Pancreas (tissue), 10 donors: ENCODE measurements at regions not wholly inside any gene's neighbourhood (a gene's known extent, or its start where the extent isn't known, plus 50 kb on each side); places are given as distances from the start of the nearest gene placed in this dataset.

Experiments used
- ATAC-seq, 4 donors: fragments of 200-7000 bp; cut with Tn5 transposase; one replicate each; pipeline versions ENCODE4 v1.8.0 to v1.9.1; 2020; ENCODE audit warnings: mild to moderate bottlenecking in 4 of 4, moderate library complexity in 4 of 4
- DNase-seq, 6 donors: peaks; one replicate each; pipeline ENCODE4 v3.0.0-alpha.2; 2020
- FAIRE-seq: peaks from 2 replicates; lab custom pipeline; 2012; peaks lifted over from hg19 to GRCh38; lab: Jason Lieb, UNC
- H3K27ac ChIP-seq, 4 donors: fragments of 200-600 bp; sonication (generic); 1 replicate in 3 of 4; 2 replicates in 1 of 4; pipeline versions ENCODE4 v1.5.0 to v1.8.0; 2020
- H3K27me3 ChIP-seq, 4 donors: fragments of 200-600 bp; one replicate each; pipeline ENCODE4 v1.8.0; 2021
- H3K36me3 ChIP-seq, 3 donors: fragments of 200-600 bp; sonication (generic) in 1 of 3; one replicate each; pipeline versions ENCODE4 v1.5.0 to v1.8.0; 2020 to 2021
- H3K4me1 ChIP-seq, 3 donors: fragments of 200-600 bp; one replicate each; pipeline ENCODE4 v1.8.0; 2021
- H3K4me3 ChIP-seq, 4 donors: fragments of 200-600 bp; sonication (generic) in 2 of 4; one replicate each; pipeline versions ENCODE4 v1.5.0 to v1.8.0; 2020 to 2021
- H3K9me3 ChIP-seq, 4 donors: fragments of 200-600 bp; one replicate each; pipeline ENCODE4 v1.8.0; 2021
- CTCF ChIP-seq, 4 donors: fragments of 200-600 bp; sonication (generic) in 3 of 4; IDR thresholded peaks; one replicate each; pipeline versions ENCODE4 v1.5.0 to v1.8.0; 2021; ENCODE audit warnings: antibody characterized with exemption in 4 of 4
- WGBS, 2 donors: extraction: QIAGEN DNeasy Blood & Tissue Kit; methylation state at CpG; one replicate each; pipeline ENCODE4 v1.1.7; 2013; 5-methylcytosine and 5-hydroxymethylcytosine counted together
- intact Hi-C, 3 donors: fragments of 100-400 bp; cut with DNase I; formaldehyde crosslinking; loops; one replicate each; pipeline versions ENCODE4 v1.11.1 to v1.14.2; 2022
- donor health status: healthy with polysubstance abuse.
- donor health status: DM: no; HTN: no; CAD: no; lungs with moderate emphysema.
- donor health status: DM: no; HTN: no; CAD: no.
- donor health status: control.
- donor health status: control.
- donor health status: Bipolar disorder and iron deficiency.
- donor health status: DM: yes; HTN: yes; CAD: no.
- donor health status: DM: no; HTN: no; CAD: no.
- donor health status: DM: no; HTN: no; CAD: no.
- donor health status: DM: yes; HTN: yes; CAD: no.

GRCh38 chr16:51430716-51431369 is 279.8 kb upstream of the SALL1 start:
- WGBS, 2 donors: 48 to 55% methylated on average over 3 of the region's 3 CpGs
- ATAC-seq: no peak
- H3K27me3 ChIP-seq: no peaks in the 10 kb centered on the region
- DNase-seq: no peak
- no peak overlapping the region for H3K27ac ChIP-seq
- H3K4me3 ChIP-seq: no peak overlapping the region
- intact Hi-C loops: no loop called here
- no peak for TF ChIP-seq CTCF (IDR thresholded peaks at IDR 0.05)
- H3K36me3 ChIP-seq: no peaks in the 10 kb centered on the region
- H3K9me3 ChIP-seq: no peaks in the 10 kb centered on the region
- no peaks in the 10 kb centered on the region for H3K4me1 ChIP-seq
- no peak for FAIRE-seq

- DNase-seq (no peak), FAIRE-seq (no peak), ATAC-seq (no peak)
- intact Hi-C loops: no loop called here
- Histone ChIP-seq H3K4me3 (no peak overlapping the region), H3K27ac (no peak overlapping the region), H3K9me3 (no peaks in the 10 kb centered on the region), H3K27me3 (no peaks in the 10 kb centered on the region), H3K4me1 (no peaks in the 10 kb centered on the region), H3K36me3 (no peaks in the 10 kb centered on the region)
- no peak for TF ChIP-seq CTCF (IDR thresholded peaks at IDR 0.05)
- WGBS, 2 donors: 73 to 77% methylated on average over 2 of the region's 2 CpGs
Observed at GRCh38 chr16:51429041-51429440, 278.0 kb upstream of the SALL1 start.

GRCh38 chr16:51427085-51427484 is 276.0 kb upstream of the SALL1 start:
- FAIRE-seq (no peak), ATAC-seq (no peak), DNase-seq (no peak)
- Histone ChIP-seq H3K4me3 (no peak overlapping the region), H3K27me3 (no peaks in the 10 kb centered on the region), H3K4me1 (no peaks in the 10 kb centered on the region), H3K27ac (no peak overlapping the region), H3K36me3 (no peaks in the 10 kb centered on the region), H3K9me3 (no peaks in the 10 kb centered on the region)
- no peak for TF ChIP-seq CTCF (IDR thresholded peaks at IDR 0.05)
- 44 to 47% methylated on average over 1 of the region's 1 CpG for WGBS, 2 donors
- intact Hi-C loops: no loop called here

- FAIRE-seq: no peak
- 58 to 59% methylated on average over 5 of the region's 5 CpGs for WGBS, 2 donors
Observed at GRCh38 chr16:51426276-51426675, 275.2 kb upstream of the SALL1 start.

More at GRCh38 chr16:51426276-51426675, 275.2 kb upstream of the SALL1 start:
- Histone ChIP-seq H3K36me3 (no peaks in the 10 kb centered on the region), H3K4me3 (no peak overlapping the region), H3K4me1 (no peaks in the 10 kb centered on the region), H3K9me3 (no peaks in the 10 kb centered on the region), H3K27me3 (no peaks in the 10 kb centered on the region), H3K27ac (no peak overlapping the region)
- ATAC-seq (no peak), DNase-seq (no peak)
- intact Hi-C loops: no loop called here
- no peak for TF ChIP-seq CTCF (IDR thresholded peaks at IDR 0.05)
